ENCODE measurements at regions not wholly inside any gene's neighbourhood (a gene's known extent, or its start where the extent isn't known, plus 50 kb on each side); places are given as distances from the start of the nearest gene placed in this dataset.

DNA sequence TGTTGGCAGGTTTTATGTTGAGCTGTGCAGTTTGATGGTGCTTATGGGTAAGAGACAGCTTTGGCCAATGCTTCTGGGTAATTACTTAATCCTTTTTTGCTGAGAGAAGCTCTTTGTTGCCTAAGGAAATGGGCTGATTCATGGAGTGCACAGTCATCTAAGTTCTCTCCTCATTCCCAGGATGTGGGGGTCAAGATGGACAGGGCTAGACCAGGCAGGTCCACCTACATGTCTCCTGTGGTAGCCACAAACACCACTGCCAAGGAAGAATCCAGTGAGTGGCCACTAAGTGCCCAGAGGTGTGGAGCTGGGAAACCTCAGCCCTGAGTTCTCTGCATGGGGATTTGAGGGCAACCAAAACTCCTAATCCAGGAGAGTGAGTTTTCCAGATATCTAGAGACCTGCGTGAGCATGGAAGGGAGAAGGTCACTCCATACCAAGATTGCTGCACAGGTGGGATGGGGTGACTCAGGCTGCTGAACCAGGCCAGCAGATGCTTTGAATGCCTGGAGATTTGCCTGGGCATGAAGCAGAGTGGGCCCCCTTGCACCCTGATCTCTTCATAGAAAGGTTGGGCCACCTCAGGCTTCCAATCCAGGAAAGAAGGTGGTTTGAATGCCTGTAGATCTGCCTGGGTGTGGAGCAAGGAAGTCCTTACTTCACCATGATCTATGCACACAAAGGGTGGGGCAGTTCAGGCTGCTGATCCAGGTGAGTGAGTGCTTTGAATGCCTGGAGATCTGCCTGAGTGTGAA lies 234.8 kb upstream of the GNPDA2 start:
- Histone ChIP-seq H3K4me1 (no peaks in the 10 kb centered on the region), H3K9me3 (no peaks in the 10 kb centered on the region), H3K27me3 (no peaks in the 10 kb centered on the region), H3K27ac (no peak overlapping the region), H3K4me3 (no peak overlapping the region), H3K36me3 (no peaks in the 10 kb centered on the region)
- no peak for TF ChIP-seq POLR2A (IDR thresholded peaks at IDR 0.05)
- TF ChIP-seq, protein P1, sequence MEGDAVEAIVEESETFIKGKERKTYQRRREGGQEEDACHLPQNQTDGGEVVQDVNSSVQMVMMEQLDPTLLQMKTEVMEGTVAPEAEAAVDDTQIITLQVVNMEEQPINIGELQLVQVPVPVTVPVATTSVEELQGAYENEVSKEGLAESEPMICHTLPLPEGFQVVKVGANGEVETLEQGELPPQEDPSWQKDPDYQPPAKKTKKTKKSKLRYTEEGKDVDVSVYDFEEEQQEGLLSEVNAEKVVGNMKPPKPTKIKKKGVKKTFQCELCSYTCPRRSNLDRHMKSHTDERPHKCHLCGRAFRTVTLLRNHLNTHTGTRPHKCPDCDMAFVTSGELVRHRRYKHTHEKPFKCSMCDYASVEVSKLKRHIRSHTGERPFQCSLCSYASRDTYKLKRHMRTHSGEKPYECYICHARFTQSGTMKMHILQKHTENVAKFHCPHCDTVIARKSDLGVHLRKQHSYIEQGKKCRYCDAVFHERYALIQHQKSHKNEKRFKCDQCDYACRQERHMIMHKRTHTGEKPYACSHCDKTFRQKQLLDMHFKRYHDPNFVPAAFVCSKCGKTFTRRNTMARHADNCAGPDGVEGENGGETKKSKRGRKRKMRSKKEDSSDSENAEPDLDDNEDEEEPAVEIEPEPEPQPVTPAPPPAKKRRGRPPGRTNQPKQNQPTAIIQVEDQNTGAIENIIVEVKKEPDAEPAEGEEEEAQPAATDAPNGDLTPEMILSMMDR (IDR thresholded peaks at IDR 0.05), result no peak
- intact Hi-C loops (cut with DNase I; ENCODE audit: low total_unique reads), result no loop called here
- no peak for DNase-seq

DNA sequence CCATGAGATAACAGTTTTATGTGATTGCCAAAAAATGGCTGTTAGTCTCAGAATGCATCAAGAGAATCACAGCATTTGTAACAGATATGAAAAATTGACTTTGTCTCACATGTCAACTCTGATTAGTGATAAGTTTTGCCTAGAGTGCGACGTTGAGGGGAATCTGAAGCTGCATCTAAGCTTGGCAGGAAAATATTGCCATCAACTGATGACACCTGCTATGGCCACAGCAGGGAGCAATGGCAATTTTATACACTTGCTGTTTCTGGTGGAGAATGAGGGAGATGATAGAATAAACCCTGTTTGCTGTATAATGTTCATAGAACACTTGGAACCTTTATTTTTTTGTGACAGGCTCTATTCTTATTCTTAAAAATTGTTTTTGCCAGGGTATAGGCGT lies 205.4 kb upstream of the GNPDA2 start:
- Histone ChIP-seq H3K4me1 (no peaks in the 10 kb centered on the region), H3K36me3 (no peaks in the 10 kb centered on the region), H3K9me3 (no peaks in the 10 kb centered on the region), H3K4me3 (no peak overlapping the region), H3K27me3 (no peaks in the 10 kb centered on the region), H3K27ac (no peak overlapping the region)
- no peak for TF ChIP-seq POLR2A (IDR thresholded peaks at IDR 0.05)
- TF ChIP-seq, protein P1 (IDR thresholded peaks at IDR 0.05), result no peak
- intact Hi-C loops (cut with DNase I; ENCODE audit: low total_unique reads), result no loop called here
- no peak for DNase-seq

DNA sequence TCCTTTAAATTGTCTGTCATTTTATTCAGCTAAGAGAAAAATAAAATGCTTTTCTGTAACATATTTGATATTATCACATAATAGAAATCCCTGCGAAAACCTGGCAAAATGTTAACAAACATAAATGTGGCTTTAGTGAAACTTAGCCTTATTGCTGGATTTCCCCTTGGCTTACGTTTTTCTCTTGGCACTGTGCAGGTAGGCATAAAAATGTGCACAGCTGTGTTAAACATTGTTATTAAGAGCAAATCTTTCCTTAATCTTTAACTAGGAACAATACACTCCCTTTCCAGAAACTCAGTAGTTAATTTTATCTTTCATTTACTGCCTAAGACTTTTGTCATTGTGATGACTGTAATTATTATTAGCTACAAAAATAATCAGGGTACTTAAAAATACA lies 202.4 kb upstream of the GNPDA2 start:
- Histone ChIP-seq H3K4me1 (no peaks in the 10 kb centered on the region), H3K27me3 (no peaks in the 10 kb centered on the region), H3K4me3 (no peak overlapping the region), H3K27ac (no peak overlapping the region), H3K36me3 (no peaks in the 10 kb centered on the region), H3K9me3 (no peaks in the 10 kb centered on the region)
- no peak for DNase-seq
- TF ChIP-seq POLR2A (IDR thresholded peaks at IDR 0.05), result no peak
- TF ChIP-seq, protein P1 (IDR thresholded peaks at IDR 0.05), result no peak
- intact Hi-C loops (cut with DNase I; ENCODE audit: low total_unique reads), result no loop called here

DNA sequence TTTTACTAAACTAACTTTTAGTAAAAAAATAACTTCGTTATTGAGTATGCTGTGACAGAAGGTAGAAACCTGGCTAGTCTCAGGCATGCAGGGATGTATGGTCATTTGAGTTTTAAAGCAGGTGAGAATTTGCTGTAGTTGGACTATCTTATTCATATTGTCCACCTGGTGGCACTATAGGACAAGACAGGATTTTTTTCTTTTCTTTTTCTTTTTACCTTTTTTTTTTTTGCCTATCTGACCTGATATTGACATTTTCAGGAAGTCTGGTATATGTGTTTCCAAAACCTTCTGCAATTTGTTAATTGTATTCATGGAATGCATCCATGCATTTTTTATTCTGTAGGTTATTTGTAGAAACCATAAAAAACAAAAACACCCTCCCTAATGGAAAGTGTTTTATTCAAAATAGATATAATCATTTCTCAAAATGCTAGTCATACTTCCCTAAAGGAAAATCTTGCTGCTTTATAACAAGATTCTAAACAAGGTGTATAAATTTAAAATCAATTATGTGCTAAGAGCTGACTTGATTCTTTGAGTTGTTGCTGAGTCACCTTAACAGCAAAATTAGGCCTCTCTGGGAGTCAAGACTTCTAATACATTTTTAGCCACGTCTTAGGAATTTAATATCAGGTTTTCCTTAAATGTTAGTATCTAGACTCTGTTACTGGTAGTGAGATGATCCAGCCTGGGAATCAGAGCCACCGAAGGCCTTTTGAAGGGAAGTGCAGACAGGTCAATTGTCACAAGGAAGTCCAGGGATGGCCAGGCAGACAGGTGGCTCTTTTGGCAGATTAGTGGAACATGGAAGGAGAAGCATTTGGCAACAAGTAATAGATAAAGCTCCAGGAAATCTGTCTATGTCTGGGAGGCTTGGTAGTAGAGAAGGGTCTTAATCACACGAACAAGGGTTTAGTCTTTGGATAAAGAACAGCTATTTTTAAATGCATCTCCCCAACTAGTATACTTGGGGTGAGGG lies 201.3 kb upstream of the GNPDA2 start:
- H3K4me3 ChIP-seq, result no peak overlapping the region
- H3K27ac ChIP-seq, result no peak overlapping the region
- TF ChIP-seq, protein P1 (IDR thresholded peaks at IDR 0.05), result peak in 3 of 4 experiments; percentile 12 to 51 (median 29)
- TF ChIP-seq POLR2A (IDR thresholded peaks at IDR 0.05), result no peak
- H3K4me1 ChIP-seq, result no peaks in the 10 kb centered on the region
- no peaks in the 10 kb centered on the region for H3K9me3 ChIP-seq
- intact Hi-C loops (cut with DNase I; ENCODE audit: low total_unique reads), result no loop called here
- H3K27me3 ChIP-seq, result no peaks in the 10 kb centered on the region
- no peaks in the 10 kb centered on the region for H3K36me3 ChIP-seq
- no peak for DNase-seq

DNA sequence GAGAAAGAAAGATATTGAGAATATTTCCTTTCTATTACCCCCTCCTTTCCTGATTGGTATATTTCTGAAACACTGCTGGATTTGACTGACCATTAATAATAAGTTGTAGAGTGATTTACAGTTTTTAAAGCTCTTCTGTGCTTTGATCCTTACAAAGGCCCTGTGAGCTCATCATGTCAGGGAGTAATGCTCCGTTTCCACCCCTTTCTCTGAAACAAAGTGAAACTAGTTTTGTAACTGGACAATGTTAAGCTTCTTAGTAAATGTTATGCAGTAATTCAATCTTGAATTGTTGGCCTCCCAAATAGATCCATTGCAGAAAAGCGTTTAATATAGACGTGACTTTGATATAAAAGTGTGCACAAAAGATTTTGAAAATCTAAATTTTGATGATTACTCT lies 190.1 kb upstream of the GNPDA2 start:
- Histone ChIP-seq H3K9me3 (no peaks in the 10 kb centered on the region), H3K27ac (peak overlapping the region; percentile 31 to 39)
- intact Hi-C loops (cut with DNase I; ENCODE audit: low total_unique reads), result no loop called here

More for the DNA sequence above, 190.1 kb upstream of the GNPDA2 start:
- H3K27me3 ChIP-seq, result no peaks in the 10 kb centered on the region
- H3K4me1 ChIP-seq, result no peaks in the 10 kb centered on the region
- no peak for TF ChIP-seq POLR2A (IDR thresholded peaks at IDR 0.05)
- TF ChIP-seq, protein P1 (IDR thresholded peaks at IDR 0.05), result no peak
- H3K36me3 ChIP-seq, result no peaks in the 10 kb centered on the region
- H3K4me3 ChIP-seq, result peak overlapping the region; percentile 14 to 24
- no peak for DNase-seq

Measured in uterus (tissue), 3 donors.